A549 (cell line): ENCODE measurements at regions not wholly inside any gene's neighbourhood (a gene's known extent, or its start where the extent isn't known, plus 50 kb on each side); places are given as distances from the start of the nearest gene placed in this dataset.

ENCODE experiments used
- ATAC-seq, 2 experiments: fragments of 200-7000 bp in 1 of 2; fragments of >200 bp in 1 of 2; cut with Nextera tagmentation in 1 of 2; cut with Tn5 transposase in 1 of 2; 3 replicates each; pipeline versions ENCODE4 v1.8.0 to v1.9.1; 2018 to 2020; ENCODE audit warnings: mild to moderate bottlenecking in 1 of 2, moderate library complexity in 1 of 2
- CTCF ChIA-PET: fragments of 300-600 bp; sonication (Branson Sonifier 250); formaldehyde crosslinking; extraction: SDS; loops from one replicate; lab custom pipeline; 2021; ENCODE audit warnings: antibody characterized with exemption, inconsistent platforms; lab: Yijun Ruan, JAX
- POLR2A ChIA-PET: fragments of 350-600 bp; formaldehyde crosslinking; extraction: SDS; loops from one replicate; lab custom pipeline; 2021; ENCODE audit warnings: antibody characterized with exemption, inconsistent platforms; lab: Yijun Ruan, JAX
- DNase-seq, 2 experiments: peaks; one replicate each; pipeline versions ENCODE4 v3.0.0 to v3.0.0-alpha.2; 2011 to 2016; ENCODE audit warnings: low read depth in 1 of 2, low spot score in 1 of 2
- FAIRE-seq: peaks from 2 replicates; lab custom pipeline; 2011; peaks lifted over from hg19 to GRCh38; lab: Jason Lieb, UNC
- H3K27ac ChIP-seq, 2 experiments: fragments of >200 bp; sonication (Bioruptor Twin); formaldehyde crosslinking; 3 replicates each; pipeline ENCODE4 v1.5.1; 2016 to 2017
- H3K4me1 ChIP-seq: fragments of >200 bp; sonication (Bioruptor Twin); formaldehyde crosslinking; 3 replicates; pipeline ENCODE4 v1.6.1; 2016
- H3K4me2 ChIP-seq: fragments of >200 bp; sonication (Bioruptor Twin); formaldehyde crosslinking; 3 replicates; pipeline ENCODE4 v1.6.1; 2016
- H3K4me3 ChIP-seq: fragments of >200 bp; sonication (Bioruptor Twin); formaldehyde crosslinking; 3 replicates; pipeline ENCODE4 v1.5.1; 2016
- H3K9me3 ChIP-seq: fragments of >200 bp; sonication (Bioruptor Twin); formaldehyde crosslinking; 3 replicates; pipeline ENCODE4 v1.6.1; 2016
- CBX2 ChIP-seq: fragments of 200-600 bp; sonication (generic); IDR thresholded peaks from 2 replicates; pipeline ENCODE4 v1.6.1; 2016; ENCODE audit warnings: low read depth, mild to moderate bottlenecking, borderline replicate concordance
- CBX8 ChIP-seq: fragments of 200-600 bp; sonication (generic); IDR thresholded peaks from 2 replicates; pipeline ENCODE4 v1.6.1; 2016
- CEBPB ChIP-seq, 2 experiments: fragments of >200 bp in 1 of 2; sonication (Bioruptor Twin) in 1 of 2; formaldehyde crosslinking in 1 of 2; IDR thresholded peaks; 2 replicates each; pipeline ENCODE4 v1.6.1; 2012 to 2016
- CHD4 ChIP-seq: fragments of 200-600 bp; sonication (generic); IDR thresholded peaks from 2 replicates; pipeline ENCODE4 v1.6.1; 2016; ENCODE audit warnings: antibody characterized with exemption, mild to moderate bottlenecking, borderline replicate concordance
- EHF ChIP-seq: fragments of 250-450 bp; sonication (Bioruptor Pico); IDR thresholded peaks from 2 replicates; pipeline ENCODE4 v1.5.0; 2020; ENCODE audit warnings: mild to moderate bottlenecking
- ESRRA ChIP-seq: fragments of 150-350 bp; IDR thresholded peaks from 2 replicates; pipeline ENCODE4 v1.6.1; 2014; ENCODE audit warnings: mild to moderate bottlenecking, low read length, borderline replicate concordance
- HEYL ChIP-seq: fragments of 250-450 bp; sonication (Bioruptor Pico); IDR thresholded peaks from 2 replicates; pipeline ENCODE4 v1.8.0; 2021; ENCODE audit warnings: mild to moderate bottlenecking, moderate library complexity
- HOXA7 ChIP-seq: fragments of 250-450 bp; sonication (Bioruptor Pico); IDR thresholded peaks from 2 replicates; pipeline ENCODE4 v1.5.0; 2020; ENCODE audit warnings: mild to moderate bottlenecking, moderate library complexity
- MAZ ChIP-seq: fragments of 150-350 bp; IDR thresholded peaks from 2 replicates; pipeline ENCODE4 v1.6.1; 2014; ENCODE audit warnings: antibody characterized with exemption, low read depth, low read length, borderline replicate concordance
- MYC ChIP-seq: IDR thresholded peaks from 2 replicates; pipeline ENCODE4 v1.6.1; 2012; ENCODE audit warnings: mild to moderate bottlenecking, inconsistent platforms, low read length, improper control_type of control experiment, borderline replicate concordance
- NFE2L2 ChIP-seq: fragments of 150-350 bp; conservative IDR thresholded peaks from 2 replicates; pipeline ENCODE4 v1.6.1; 2014; ENCODE audit warnings: low read length
- NR3C1 ChIP-seq: fragments of >200 bp; sonication (Bioruptor Twin); formaldehyde crosslinking; IDR thresholded peaks from 3 replicates; pipeline ENCODE4 v1.6.1; 2017
- PHF8 ChIP-seq: fragments of 200-600 bp; sonication (generic); IDR thresholded peaks from 2 replicates; pipeline ENCODE4 v1.6.1; 2016; ENCODE audit warnings: low read depth, mild to moderate bottlenecking, antibody characterized with exemption, moderate library complexity, borderline replicate concordance
- POLR2A ChIP-seq: IDR thresholded peaks from 2 replicates; pipeline ENCODE4 v1.6.1; 2012; ENCODE audit warnings: mild to moderate bottlenecking, low read length
- POLR2AphosphoS2 ChIP-seq: conservative IDR thresholded peaks from 2 replicates; pipeline ENCODE4 v1.6.1; 2012; ENCODE audit warnings: low read length, improper control_type of control experiment, inconsistent platforms
- REST ChIP-seq: fragments of 200-600 bp; sonication (generic); IDR thresholded peaks from 2 replicates; pipeline ENCODE4 v1.6.1; 2016; ENCODE audit warnings: antibody characterized with exemption, mild to moderate bottlenecking, moderate library complexity
- TP53 ChIP-seq: fragments of 250-450 bp; sonication (Bioruptor Pico); IDR thresholded peaks from 2 replicates; pipeline ENCODE4 v1.5.0; 2021; ENCODE audit warnings: mild to moderate bottlenecking, moderate library complexity
- WGBS: methylation state at CpG from one replicate; pipeline ENCODE4 v1.1.6; 2017; ENCODE audit errors: missing lambda C conversion rate; 5-methylcytosine and 5-hydroxymethylcytosine counted together
- TF ChIP-seq, protein P1 (sequence below): IDR thresholded peaks from 2 replicates; pipeline ENCODE4 v1.6.1; 2012
- TF ChIP-seq, protein P2 (sequence below): fragments of 450-650 bp; IDR thresholded peaks from 2 replicates; pipeline ENCODE4 v1.6.1; 2014; ENCODE audit warnings: antibody characterized with exemption
- TF ChIP-seq, protein P3 (sequence below): IDR thresholded peaks from 2 replicates; pipeline ENCODE4 v1.6.1; 2012

GRCh38 chr1:37294529-37294928, 179.9 kb upstream of the ZC3H12A start:
- TF ChIP-seq CBX8 (no peak), TP53 (CRISPR knock-in tag) (no peak), MAZ (no peak), CHD4 (no peak), CEBPB (IDR thresholded peaks at IDR 0.05) (no peak), HOXA7 (CRISPR knock-in tag) (no peak), NR3C1 (no peak), ESRRA (no peak), REST (no peak), MYC (no peak), EHF (CRISPR knock-in tag) (no peak), PHF8 (no peak), HEYL (CRISPR knock-in tag) (no peak), POLR2AphosphoS2 (no peak)
- TF ChIP-seq, protein P1, sequence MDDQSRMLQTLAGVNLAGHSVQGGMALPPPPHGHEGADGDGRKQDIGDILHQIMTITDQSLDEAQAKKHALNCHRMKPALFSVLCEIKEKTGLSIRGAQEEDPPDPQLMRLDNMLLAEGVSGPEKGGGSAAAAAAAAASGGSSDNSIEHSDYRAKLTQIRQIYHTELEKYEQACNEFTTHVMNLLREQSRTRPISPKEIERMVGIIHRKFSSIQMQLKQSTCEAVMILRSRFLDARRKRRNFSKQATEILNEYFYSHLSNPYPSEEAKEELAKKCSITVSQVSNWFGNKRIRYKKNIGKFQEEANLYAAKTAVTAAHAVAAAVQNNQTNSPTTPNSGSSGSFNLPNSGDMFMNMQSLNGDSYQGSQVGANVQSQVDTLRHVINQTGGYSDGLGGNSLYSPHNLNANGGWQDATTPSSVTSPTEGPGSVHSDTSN: no peak
- TF ChIP-seq, protein P2, sequence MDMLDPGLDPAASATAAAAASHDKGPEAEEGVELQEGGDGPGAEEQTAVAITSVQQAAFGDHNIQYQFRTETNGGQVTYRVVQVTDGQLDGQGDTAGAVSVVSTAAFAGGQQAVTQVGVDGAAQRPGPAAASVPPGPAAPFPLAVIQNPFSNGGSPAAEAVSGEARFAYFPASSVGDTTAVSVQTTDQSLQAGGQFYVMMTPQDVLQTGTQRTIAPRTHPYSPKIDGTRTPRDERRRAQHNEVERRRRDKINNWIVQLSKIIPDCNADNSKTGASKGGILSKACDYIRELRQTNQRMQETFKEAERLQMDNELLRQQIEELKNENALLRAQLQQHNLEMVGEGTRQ: no peak
- no peak overlapping the region for H3K4me2 ChIP-seq
- POLR2A ChIA-PET: no interaction called here
- CTCF ChIA-PET: no interaction called here
- no peaks in the 10 kb centered on the region for H3K9me3 ChIP-seq
- no peak overlapping the region for H3K4me3 ChIP-seq
- no peak overlapping the region for H3K27ac ChIP-seq
- no peak for DNase-seq
- no peak for FAIRE-seq
- WGBS: 15% methylated on average over 6 of the region's 6 CpGs
- ATAC-seq: no peak
- no peaks in the 10 kb centered on the region for H3K4me1 ChIP-seq

GRCh38 chr1:37298769-37299168, 175.6 kb upstream of the ZC3H12A start:
- H3K4me1 ChIP-seq: no peaks in the 10 kb centered on the region
- FAIRE-seq: no peak
- no peak for DNase-seq
- no peaks in the 10 kb centered on the region for H3K9me3 ChIP-seq
- no peak overlapping the region for H3K27ac ChIP-seq
- no peak overlapping the region for H3K4me3 ChIP-seq
- H3K4me2 ChIP-seq: no peak overlapping the region
- CTCF ChIA-PET: interaction anchor here (2.0 kb wide), 1 partner anchor 10 kb away, joined by 6 read pairs; no protein-coding TSS in a partner anchor
- POLR2A ChIA-PET: no interaction called here
- 2% methylated on average over 6 of the region's 6 CpGs for WGBS
- TF ChIP-seq ESRRA: no peak
- no peak for ATAC-seq

- no peak for DNase-seq
- Histone ChIP-seq H3K27ac (no peak overlapping the region), H3K9me3 (no peaks in the 10 kb centered on the region), H3K4me2 (no peak overlapping the region), H3K4me1 (no peaks in the 10 kb centered on the region), H3K4me3 (no peak overlapping the region)
- TF ChIP-seq CBX8 (no peak), REST (no peak), POLR2A (no peak), ESRRA (no peak), NFE2L2 (no peak), CBX2 (no peak), CHD4 (no peak)
- TF ChIP-seq, protein P3, sequence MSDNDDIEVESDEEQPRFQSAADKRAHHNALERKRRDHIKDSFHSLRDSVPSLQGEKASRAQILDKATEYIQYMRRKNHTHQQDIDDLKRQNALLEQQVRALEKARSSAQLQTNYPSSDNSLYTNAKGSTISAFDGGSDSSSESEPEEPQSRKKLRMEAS: no peak
- ATAC-seq: no peak
- ChIA-PET POLR2A (no interaction called here), CTCF (interaction anchor here (2.0 kb wide), 1 partner anchor 10 kb away, joined by 6 read pairs; no protein-coding TSS in a partner anchor)
- no peak for FAIRE-seq
- 60% methylated on average over 4 of the region's 5 CpGs for WGBS
These were observed 175.2 kb upstream of the ZC3H12A start for GRCh38 chr1:37299216-37299615.
